ENCODE measurements at regions not wholly inside any gene's neighbourhood (a gene's known extent, or its start where the extent isn't known, plus 50 kb on each side); places are given as distances from the start of the nearest gene placed in this dataset.

GRCh38 chr16:74160759-74161158, 135.9 kb upstream of the PSMD7 start:
- H3F3A ChIP-seq (ENCODE audit: insufficient read depth, low read length): no peaks in the 10 kb centered on the region
- no peak overlapping the region for H2AFZ ChIP-seq (ENCODE audit: low read length)
- H3K4me3 ChIP-seq (ENCODE audit: low read depth, low read length, poor library complexity, severe bottlenecking): no peak overlapping the region
- H4K20me1 ChIP-seq (ENCODE audit: insufficient read depth, low read length): no peaks in the 10 kb centered on the region
- H3K9me3 ChIP-seq (ENCODE audit: low read length): 0 out of 2 replicates have a peak, but pooled peaks cover 2% of the 10 kb centered on the region
- H3K27me3 ChIP-seq (ENCODE audit: insufficient read depth, low read length): no peaks in the 10 kb centered on the region
- TF ChIP-seq CTCF (IDR thresholded peaks at IDR 0.05; ENCODE audit: low read length): no peak
- TF ChIP-seq EZH2 (IDR thresholded peaks at IDR 0.05; ENCODE audit: borderline replicate concordance, low read length): no peak
- no peaks in the 10 kb centered on the region for H3K9me2 ChIP-seq (ENCODE audit: low read depth, low read length)
- H3K79me2 ChIP-seq (ENCODE audit: insufficient read depth, low read length): no peaks in the 10 kb centered on the region
- no peaks in the 10 kb centered on the region for H3K36me3 ChIP-seq (ENCODE audit: insufficient read depth, low read length)
- no peak overlapping the region for H3K27ac ChIP-seq (ENCODE audit: low read depth, low read length, poor library complexity, severe bottlenecking)
- H3K9ac ChIP-seq (ENCODE audit: low read length): no peak overlapping the region
- H3K4me1 ChIP-seq (ENCODE audit: insufficient read depth, low read length, severe bottlenecking): no peaks in the 10 kb centered on the region
- H3K4me2 ChIP-seq (ENCODE audit: low read length): no peak overlapping the region

- no peak for TF ChIP-seq CTCF (IDR thresholded peaks at IDR 0.05; ENCODE audit: low read length)
- no peak for TF ChIP-seq EZH2 (IDR thresholded peaks at IDR 0.05; ENCODE audit: borderline replicate concordance, low read length)
- Histone ChIP-seq H3F3A (ENCODE audit: insufficient read depth, low read length) (no peaks in the 10 kb centered on the region), H3K9ac (ENCODE audit: low read length) (no peak overlapping the region), H3K27me3 (ENCODE audit: insufficient read depth, low read length) (no peaks in the 10 kb centered on the region), H3K4me2 (ENCODE audit: low read length) (no peak overlapping the region), H3K27ac (ENCODE audit: low read depth, low read length, poor library complexity, severe bottlenecking) (no peak overlapping the region), H4K20me1 (ENCODE audit: insufficient read depth, low read length) (no peaks in the 10 kb centered on the region), H3K9me2 (ENCODE audit: low read depth, low read length) (no peaks in the 10 kb centered on the region), H3K4me1 (ENCODE audit: insufficient read depth, low read length, severe bottlenecking) (no peaks in the 10 kb centered on the region), H3K9me3 (ENCODE audit: low read length) (no peaks in the 10 kb centered on the region; the same call in 1 of the 2 replicates), H2AFZ (ENCODE audit: low read length) (no peak overlapping the region), H3K36me3 (ENCODE audit: insufficient read depth, low read length) (no peaks in the 10 kb centered on the region), H3K79me2 (ENCODE audit: insufficient read depth, low read length) (no peaks in the 10 kb centered on the region), H3K4me3 (ENCODE audit: low read depth, low read length, poor library complexity, severe bottlenecking) (no peak overlapping the region)
Measured at GRCh38 chr16:74153773-74154172, 142.8 kb upstream of the PSMD7 start.

GRCh38 chr16:74146643-74147042, 150.0 kb upstream of the PSMD7 start:
- H3K9me3 ChIP-seq (ENCODE audit: low read length): no peaks in the 10 kb centered on the region; the same call in 1 of the 2 replicates

More at GRCh38 chr16:74146643-74147042, 150.0 kb upstream of the PSMD7 start:
- H3K9ac ChIP-seq (ENCODE audit: low read length): no peak overlapping the region
- TF ChIP-seq EZH2 (IDR thresholded peaks at IDR 0.05; ENCODE audit: borderline replicate concordance, low read length) (no peak), CTCF (IDR thresholded peaks at IDR 0.05; ENCODE audit: low read length) (no peak)
- H3K4me1 ChIP-seq (ENCODE audit: insufficient read depth, low read length, severe bottlenecking): no peaks in the 10 kb centered on the region
- H4K20me1 ChIP-seq (ENCODE audit: insufficient read depth, low read length): no peaks in the 10 kb centered on the region
- no peak overlapping the region for H3K27ac ChIP-seq (ENCODE audit: low read depth, low read length, poor library complexity, severe bottlenecking)
- H3K79me2 ChIP-seq (ENCODE audit: insufficient read depth, low read length): no peaks in the 10 kb centered on the region
- no peak overlapping the region for H2AFZ ChIP-seq (ENCODE audit: low read length)
- no peaks in the 10 kb centered on the region for H3K27me3 ChIP-seq (ENCODE audit: insufficient read depth, low read length)
- H3K9me2 ChIP-seq (ENCODE audit: low read depth, low read length): no peaks in the 10 kb centered on the region
- no peaks in the 10 kb centered on the region for H3K36me3 ChIP-seq (ENCODE audit: insufficient read depth, low read length)
- H3K4me2 ChIP-seq (ENCODE audit: low read length): no peak overlapping the region
- no peak overlapping the region for H3K4me3 ChIP-seq (ENCODE audit: low read depth, low read length, poor library complexity, severe bottlenecking)
- H3F3A ChIP-seq (ENCODE audit: insufficient read depth, low read length): no peaks in the 10 kb centered on the region
